H9 (cell line): ENCODE measurements at regions not wholly inside any gene's neighbourhood (a gene's known extent, or its start where the extent isn't known, plus 50 kb on each side); places are given as distances from the start of the nearest gene placed in this dataset.

ENCODE experiments used
- DNase-seq: peaks from one replicate; pipeline ENCODE4 v3.0.0-alpha.2; 2017
- H2AFZ ChIP-seq: one replicate; pipeline ENCODE4 v1.6.1; 2013; ENCODE audit warnings: mild to moderate bottlenecking, low read length, control low read depth, moderate library complexity
- H2AK5ac ChIP-seq: 2 replicates; pipeline ENCODE4 v1.6.1; 2013; ENCODE audit warnings: low read length, control low read depth, mixed read lengths; ENCODE audit not compliant: insufficient read length
- H2BK120ac ChIP-seq: one replicate; pipeline ENCODE4 v1.6.1; 2013; ENCODE audit warnings: low read depth, mild to moderate bottlenecking, low read length, control low read depth, inconsistent platforms; ENCODE audit not compliant: poor library complexity, severe bottlenecking
- H2BK12ac ChIP-seq: 2 replicates; pipeline ENCODE4 v1.6.1; 2013; ENCODE audit warnings: low read length, control low read depth, mixed read lengths, low read depth; ENCODE audit not compliant: insufficient read length
- H2BK15ac ChIP-seq: 2 replicates; pipeline ENCODE4 v1.6.1; 2013; ENCODE audit warnings: low read depth, low read length, control low read depth
- H2BK20ac ChIP-seq: one replicate; pipeline ENCODE4 v1.6.1; 2013; ENCODE audit warnings: low read depth, mild to moderate bottlenecking, low read length, control low read depth, inconsistent platforms; ENCODE audit not compliant: poor library complexity, severe bottlenecking
- H2BK5ac ChIP-seq: 2 replicates; pipeline ENCODE4 v1.6.1; 2013; ENCODE audit warnings: low read length, control low read depth, mixed read lengths; ENCODE audit not compliant: insufficient read length
- H3K14ac ChIP-seq: 2 replicates; pipeline ENCODE4 v1.6.1; 2013; ENCODE audit warnings: low read length, control low read depth; ENCODE audit not compliant: insufficient read depth
- H3K18ac ChIP-seq: 2 replicates; pipeline ENCODE4 v1.6.1; 2013; ENCODE audit warnings: low read depth, mild to moderate bottlenecking, mixed read lengths, low read length, control low read depth; ENCODE audit not compliant: insufficient read length
- H3K23ac ChIP-seq: 2 replicates; pipeline ENCODE4 v1.6.1; 2013; ENCODE audit warnings: low read length, control low read depth, mixed read lengths, low read depth; ENCODE audit not compliant: insufficient read length
- H3K23me2 ChIP-seq: 2 replicates; pipeline ENCODE4 v1.6.1; 2013; ENCODE audit warnings: low read depth, mild to moderate bottlenecking, mixed read lengths, low read length, control low read depth; ENCODE audit not compliant: insufficient read length, poor library complexity, severe bottlenecking
- H3K27ac ChIP-seq: 2 replicates; pipeline ENCODE4 v1.5.1; 2013; ENCODE audit warnings: low read length, control low read depth, mixed read lengths, low read depth; ENCODE audit not compliant: insufficient read length
- H3K27me3 ChIP-seq: 2 replicates; pipeline ENCODE4 v1.6.1; 2013; ENCODE audit warnings: low read length, control low read depth, inconsistent platforms; ENCODE audit not compliant: insufficient read depth
- H3K4ac ChIP-seq: 2 replicates; pipeline ENCODE4 v1.6.1; 2013; ENCODE audit warnings: low read depth, mild to moderate bottlenecking, control low read depth, inconsistent platforms, low read length, moderate library complexity
- H3K4me1 ChIP-seq: 2 replicates; pipeline ENCODE4 v1.6.1; 2013; ENCODE audit warnings: low read length, control low read depth, inconsistent platforms; ENCODE audit not compliant: insufficient read depth
- H3K4me2 ChIP-seq: 2 replicates; pipeline ENCODE4 v1.6.1; 2013; ENCODE audit warnings: low read length, control low read depth, mixed read lengths; ENCODE audit not compliant: insufficient read length, insufficient read depth
- H3K56ac ChIP-seq: 2 replicates; pipeline ENCODE4 v1.6.1; 2013; ENCODE audit warnings: low read depth, mild to moderate bottlenecking, mixed read lengths, low read length, control low read depth; ENCODE audit not compliant: insufficient read length
- H3K79me1 ChIP-seq: 2 replicates; pipeline ENCODE4 v1.6.1; 2013; ENCODE audit warnings: low read depth, mild to moderate bottlenecking, moderate library complexity, low read length, control low read depth, inconsistent platforms; ENCODE audit not compliant: insufficient read depth, poor library complexity, severe bottlenecking
- H3K79me2 ChIP-seq: 2 replicates; pipeline ENCODE4 v1.6.1; 2013; ENCODE audit warnings: low read length, control low read depth, inconsistent platforms; ENCODE audit not compliant: insufficient read depth
- H3K9ac ChIP-seq: 2 replicates; pipeline ENCODE4 v1.6.1; 2013; ENCODE audit warnings: low read length, control low read depth, mixed read lengths; ENCODE audit not compliant: insufficient read length; ENCODE audit errors: extremely low read depth
- H3K9me3 ChIP-seq: one replicate; pipeline ENCODE4 v1.6.1; 2013; ENCODE audit warnings: low read depth, low read length, inconsistent platforms; ENCODE audit not compliant: control insufficient read depth
- H3T11ph ChIP-seq: one replicate; pipeline ENCODE4 v1.6.1; 2013; ENCODE audit warnings: mild to moderate bottlenecking, low read length, control low read depth, inconsistent platforms
- H4K20me1 ChIP-seq: one replicate; pipeline ENCODE4 v1.6.1; 2013; ENCODE audit not compliant: control insufficient read depth, insufficient read length, insufficient read depth
- H4K5ac ChIP-seq: 2 replicates; pipeline ENCODE4 v1.6.1; 2013; ENCODE audit warnings: low read depth, mild to moderate bottlenecking, mixed read lengths, low read length, control low read depth; ENCODE audit not compliant: insufficient read length
- H4K8ac ChIP-seq: replicated peaks from 2 replicates; pipeline ENCODE4 v1.6.1; 2013; ENCODE audit warnings: low read length, control low read depth, mixed read lengths, low read depth; ENCODE audit not compliant: insufficient read length
- H4K91ac ChIP-seq: 2 replicates; pipeline ENCODE4 v1.6.1; 2013; ENCODE audit warnings: low read depth, mild to moderate bottlenecking, moderate library complexity, mixed read lengths, low read length, control low read depth; ENCODE audit not compliant: insufficient read length
- H3K27ac Mint-ChIP-seq, 3 experiments: 2 replicates in 2 of 3; 3 replicates in 1 of 3; pipeline ENCODE4 v1.8.0; 2020 to 2021; ENCODE audit warnings: mixed read lengths in 3 of 3, mild to moderate bottlenecking in 1 of 3, moderate library complexity in 1 of 3
- H3K27me3 Mint-ChIP-seq: 2 replicates; pipeline ENCODE4 v1.8.0; 2021; ENCODE audit warnings: low read depth, mild to moderate bottlenecking, moderate library complexity, mixed read lengths
- H3K36me3 Mint-ChIP-seq, 3 experiments: 2 replicates in 2 of 3; 3 replicates in 1 of 3; pipeline ENCODE4 v1.8.0; 2020 to 2021; ENCODE audit warnings: low read depth in 3 of 3, mixed read lengths in 3 of 3; ENCODE audit not compliant: insufficient read depth in 1 of 3
- H3K4me1 Mint-ChIP-seq, 2 experiments: 2 replicates each; pipeline ENCODE4 v1.8.0; 2020; ENCODE audit warnings: mixed read lengths in 2 of 2
- H3K4me3 Mint-ChIP-seq, 2 experiments: 2 replicates in 1 of 2; 3 replicates in 1 of 2; pipeline ENCODE4 v1.8.0; 2020 to 2021; ENCODE audit warnings: mild to moderate bottlenecking in 2 of 2, mixed read lengths in 2 of 2, moderate library complexity in 1 of 2
- H3K9me3 Mint-ChIP-seq, 2 experiments: 2 replicates in 1 of 2; 3 replicates in 1 of 2; pipeline ENCODE4 v1.8.0; 2020; ENCODE audit warnings: mild to moderate bottlenecking in 2 of 2, mixed read lengths in 2 of 2, moderate library complexity in 1 of 2
- WGBS: extraction: QIAGEN DNeasy Blood & Tissue Kit; methylation state at CpG from one replicate; pipeline ENCODE4 v1.1.7; 2013; ENCODE audit warnings: missing lambda C conversion rate, low lambda C conversion rate, mixed read lengths; ENCODE audit not compliant: insufficient read length; ENCODE audit errors: extremely low coverage; 5-methylcytosine and 5-hydroxymethylcytosine counted together
- TF ChIP-seq, protein P1 (sequence below): fragments of 200-600 bp; sonication (generic); conservative IDR thresholded peaks from 3 replicates; pipeline ENCODE4 v1.8.0; 2021; ENCODE audit warnings: antibody characterized with exemption, mild to moderate bottlenecking

DNA sequence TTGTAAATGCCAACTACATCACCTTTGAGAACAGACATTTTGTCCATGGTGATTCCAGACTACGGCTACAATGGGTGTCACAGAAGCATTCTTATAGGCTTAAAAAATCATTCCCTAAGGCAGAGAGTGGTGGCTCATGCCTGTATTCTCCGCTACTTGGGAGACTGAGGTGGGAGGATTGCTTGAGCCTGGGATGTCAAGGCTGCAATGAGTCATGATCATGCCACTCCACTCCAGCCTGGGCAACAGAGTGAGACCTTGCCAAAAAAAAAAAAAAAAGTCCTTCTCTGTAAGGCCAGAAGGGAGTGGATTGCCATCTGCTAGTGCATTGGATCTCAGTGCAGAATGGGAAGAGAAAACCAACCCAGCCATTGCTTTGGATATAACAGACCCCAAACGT lies 522.5 kb downstream of the VRK1 start:
- Histone ChIP-seq H2BK15ac (no peak overlapping the region), H2AK5ac (no peak overlapping the region), H2BK120ac (no peak overlapping the region), H3K9ac (no peak overlapping the region), H2BK20ac (no peak overlapping the region), H2AFZ (no peak overlapping the region), H4K5ac (no peak overlapping the region), H3K4ac (no peak overlapping the region), H3K79me1 (no peaks in the 10 kb centered on the region), H3T11ph (no peak overlapping the region), H2BK12ac (no peak overlapping the region), H2BK5ac (no peak overlapping the region), H3K4me2 (no peak overlapping the region), H4K20me1 (no peaks in the 10 kb centered on the region), H3K9me3 (no peaks in the 10 kb centered on the region), H3K79me2 (no peaks in the 10 kb centered on the region), H3K23ac (no peak overlapping the region), H3K56ac (no peak overlapping the region), H4K91ac (no peak overlapping the region), H4K8ac (no peak overlapping the region), H3K18ac (no peak overlapping the region), H3K23me2 (no peaks in the 10 kb centered on the region), H3K27ac (no peak overlapping the region), H3K4me1 (no peaks in the 10 kb centered on the region), H3K14ac (no peak overlapping the region), H3K27me3 (no peaks in the 10 kb centered on the region)
- peaks cover 3% of the 10 kb centered on the region; the same call in 1 of the 2 replicates for H3K27me3 Mint-ChIP-seq
- no peaks in the 10 kb centered on the region for H3K4me1 Mint-ChIP-seq
- no peak overlapping the region for H3K27ac Mint-ChIP-seq
- H3K9me3 Mint-ChIP-seq: no peaks in the 10 kb centered on the region; a peak in 1 of 5 replicates
- H3K4me3 Mint-ChIP-seq: no peak overlapping the region
- TF ChIP-seq, protein P1, sequence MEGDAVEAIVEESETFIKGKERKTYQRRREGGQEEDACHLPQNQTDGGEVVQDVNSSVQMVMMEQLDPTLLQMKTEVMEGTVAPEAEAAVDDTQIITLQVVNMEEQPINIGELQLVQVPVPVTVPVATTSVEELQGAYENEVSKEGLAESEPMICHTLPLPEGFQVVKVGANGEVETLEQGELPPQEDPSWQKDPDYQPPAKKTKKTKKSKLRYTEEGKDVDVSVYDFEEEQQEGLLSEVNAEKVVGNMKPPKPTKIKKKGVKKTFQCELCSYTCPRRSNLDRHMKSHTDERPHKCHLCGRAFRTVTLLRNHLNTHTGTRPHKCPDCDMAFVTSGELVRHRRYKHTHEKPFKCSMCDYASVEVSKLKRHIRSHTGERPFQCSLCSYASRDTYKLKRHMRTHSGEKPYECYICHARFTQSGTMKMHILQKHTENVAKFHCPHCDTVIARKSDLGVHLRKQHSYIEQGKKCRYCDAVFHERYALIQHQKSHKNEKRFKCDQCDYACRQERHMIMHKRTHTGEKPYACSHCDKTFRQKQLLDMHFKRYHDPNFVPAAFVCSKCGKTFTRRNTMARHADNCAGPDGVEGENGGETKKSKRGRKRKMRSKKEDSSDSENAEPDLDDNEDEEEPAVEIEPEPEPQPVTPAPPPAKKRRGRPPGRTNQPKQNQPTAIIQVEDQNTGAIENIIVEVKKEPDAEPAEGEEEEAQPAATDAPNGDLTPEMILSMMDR: no peak
- no CpG with 5 or more reads among the region's 3 CpGs for WGBS
- DNase-seq: no peak
- no peaks in the 10 kb centered on the region for H3K36me3 Mint-ChIP-seq
